HEK293 (cell line): ENCODE measurements at regions not wholly inside any gene's neighbourhood (a gene's known extent, or its start where the extent isn't known, plus 50 kb on each side); places are given as distances from the start of the nearest gene placed in this dataset.

Experiments used
- IKZF3 ChIP-seq: fragments of 450-650 bp; IDR thresholded peaks from 2 replicates; pipeline ENCODE4 v1.5.0; 2018; ENCODE audit warnings: missing biosample characterization, mild to moderate bottlenecking, missing genetic modification characterization, moderate library complexity
- PRDM4 ChIP-seq: fragments of 450-650 bp; formaldehyde crosslinking; IDR thresholded peaks from 2 replicates; pipeline ENCODE4 v1.5.1; 2017; ENCODE audit warnings: missing biosample characterization, missing genetic modification characterization
- REST ChIP-seq: fragments of 450-650 bp; formaldehyde crosslinking; IDR thresholded peaks from 2 replicates; pipeline ENCODE4 v1.5.1; 2016; ENCODE audit warnings: missing biosample characterization, missing genetic modification characterization
- SCRT2 ChIP-seq: fragments of 450-650 bp; formaldehyde crosslinking; IDR thresholded peaks from 2 replicates; pipeline ENCODE4 v1.5.1; 2016; ENCODE audit warnings: missing biosample characterization, missing genetic modification characterization
- SP7 ChIP-seq: fragments of 450-650 bp; formaldehyde crosslinking; IDR thresholded peaks from 2 replicates; pipeline ENCODE4 v1.5.1; 2016; ENCODE audit warnings: missing biosample characterization, missing genetic modification characterization
- TRIM28 ChIP-seq: IDR thresholded peaks from 2 replicates; pipeline ENCODE4 v1.6.1; 2011; ENCODE audit warnings: low read length, control low read depth, borderline replicate concordance
- ZBTB17 ChIP-seq: fragments of 450-650 bp; formaldehyde crosslinking; IDR thresholded peaks from 2 replicates; pipeline ENCODE4 v1.5.1; 2016; ENCODE audit warnings: missing biosample characterization, missing genetic modification characterization
- ZBTB20 ChIP-seq: fragments of 450-650 bp; formaldehyde crosslinking; IDR thresholded peaks from 2 replicates; pipeline ENCODE4 v1.5.1; 2016; ENCODE audit warnings: missing biosample characterization, missing genetic modification characterization
- ZFP69B ChIP-seq: fragments of 450-650 bp; formaldehyde crosslinking; IDR thresholded peaks from 2 replicates; pipeline ENCODE4 v1.5.1; 2016; ENCODE audit warnings: missing biosample characterization, missing genetic modification characterization
- ZIC2 ChIP-seq: fragments of 450-650 bp; formaldehyde crosslinking; IDR thresholded peaks from 2 replicates; pipeline ENCODE4 v1.5.1; 2016; ENCODE audit warnings: missing biosample characterization, missing genetic modification characterization
- ZNF174 ChIP-seq: fragments of 450-650 bp; formaldehyde crosslinking; IDR thresholded peaks from 2 replicates; pipeline ENCODE4 v1.5.0; 2017; ENCODE audit warnings: missing biosample characterization, mild to moderate bottlenecking, missing genetic modification characterization
- ZNF24 ChIP-seq: fragments of 450-650 bp; formaldehyde crosslinking; IDR thresholded peaks from 2 replicates; pipeline ENCODE4 v1.5.1; 2016; ENCODE audit warnings: missing biosample characterization, missing genetic modification characterization
- ZNF26 ChIP-seq: fragments of 450-650 bp; formaldehyde crosslinking; IDR thresholded peaks from 2 replicates; pipeline ENCODE4 v1.5.1; 2016; ENCODE audit warnings: missing biosample characterization, missing genetic modification characterization
- ZNF324 ChIP-seq: fragments of 450-650 bp; formaldehyde crosslinking; IDR thresholded peaks from 2 replicates; pipeline ENCODE4 v1.5.1; 2016; ENCODE audit warnings: missing biosample characterization, missing genetic modification characterization
- ZNF530 ChIP-seq: fragments of 450-650 bp; formaldehyde crosslinking; IDR thresholded peaks from 2 replicates; pipeline ENCODE4 v1.5.1; 2016; ENCODE audit warnings: low read depth, missing biosample characterization, missing genetic modification characterization
- ZNF549 ChIP-seq: fragments of 450-650 bp; IDR thresholded peaks from 2 replicates; pipeline ENCODE4 v1.5.1; 2018; ENCODE audit warnings: missing biosample characterization, missing genetic modification characterization, mild to moderate bottlenecking, inconsistent platforms, moderate library complexity
- ZNF571 ChIP-seq: fragments of 450-650 bp; formaldehyde crosslinking; IDR thresholded peaks from 2 replicates; pipeline ENCODE4 v1.5.0; 2017; ENCODE audit warnings: missing biosample characterization, missing genetic modification characterization
- ZNF596 ChIP-seq: fragments of 450-650 bp; IDR thresholded peaks from 2 replicates; pipeline ENCODE4 v1.5.0; 2018; ENCODE audit warnings: missing biosample characterization, mild to moderate bottlenecking, missing genetic modification characterization, moderate library complexity
- ZNF629 ChIP-seq: fragments of 450-650 bp; formaldehyde crosslinking; IDR thresholded peaks from 2 replicates; pipeline ENCODE4 v1.5.1; 2017; ENCODE audit warnings: missing biosample characterization, missing genetic modification characterization
- ZNF843 ChIP-seq: fragments of 450-650 bp; formaldehyde crosslinking; IDR thresholded peaks from 2 replicates; pipeline ENCODE4 v1.5.1; 2016; ENCODE audit warnings: missing biosample characterization, missing genetic modification characterization
- TF ChIP-seq, protein P1 (sequence below): fragments of 450-650 bp; IDR thresholded peaks from 2 replicates; pipeline ENCODE4 v1.5.1; 2018; ENCODE audit warnings: missing biosample characterization, mild to moderate bottlenecking, missing genetic modification characterization
- TF ChIP-seq, protein P2 (sequence below): fragments of 450-650 bp; formaldehyde crosslinking; IDR thresholded peaks from 2 replicates; pipeline ENCODE4 v1.5.1; 2016; ENCODE audit warnings: missing biosample characterization, missing genetic modification characterization, borderline replicate concordance

- TF ChIP-seq ZNF26 (tag by site-specific recombination): no peak
- no peak for TF ChIP-seq ZNF571
- peak; percentile 78; the same call in 1 of the 2 replicates for TF ChIP-seq TRIM28
- peak; percentile 61 for TF ChIP-seq ZIC2 (tag by site-specific recombination)
- TF ChIP-seq IKZF3: peak; percentile 36; the same call in 1 of the 2 replicates
- peak; percentile 84 for TF ChIP-seq ZNF549 (tag by site-specific recombination)
- TF ChIP-seq SP7 (tag by site-specific recombination): peak; percentile 92
- TF ChIP-seq ZNF24 (tag by site-specific recombination): 0 out of 2 replicates have a peak, but pooled peaks have one; percentile 26
- 0 out of 2 replicates have a peak, but pooled peaks have one; percentile 8 for TF ChIP-seq REST (tag by site-specific recombination)
- TF ChIP-seq, protein P1, sequence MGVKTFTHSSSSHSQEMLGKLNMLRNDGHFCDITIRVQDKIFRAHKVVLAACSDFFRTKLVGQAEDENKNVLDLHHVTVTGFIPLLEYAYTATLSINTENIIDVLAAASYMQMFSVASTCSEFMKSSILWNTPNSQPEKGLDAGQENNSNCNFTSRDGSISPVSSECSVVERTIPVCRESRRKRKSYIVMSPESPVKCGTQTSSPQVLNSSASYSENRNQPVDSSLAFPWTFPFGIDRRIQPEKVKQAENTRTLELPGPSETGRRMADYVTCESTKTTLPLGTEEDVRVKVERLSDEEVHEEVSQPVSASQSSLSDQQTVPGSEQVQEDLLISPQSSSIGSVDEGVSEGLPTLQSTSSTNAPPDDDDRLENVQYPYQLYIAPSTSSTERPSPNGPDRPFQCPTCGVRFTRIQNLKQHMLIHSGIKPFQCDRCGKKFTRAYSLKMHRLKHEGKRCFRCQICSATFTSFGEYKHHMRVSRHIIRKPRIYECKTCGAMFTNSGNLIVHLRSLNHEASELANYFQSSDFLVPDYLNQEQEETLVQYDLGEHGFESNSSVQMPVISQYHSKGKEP: 0 out of 2 replicates have a peak, but pooled peaks have one; percentile 61
- TF ChIP-seq ZNF530 (tag by site-specific recombination): no peak
- TF ChIP-seq, protein P2, sequence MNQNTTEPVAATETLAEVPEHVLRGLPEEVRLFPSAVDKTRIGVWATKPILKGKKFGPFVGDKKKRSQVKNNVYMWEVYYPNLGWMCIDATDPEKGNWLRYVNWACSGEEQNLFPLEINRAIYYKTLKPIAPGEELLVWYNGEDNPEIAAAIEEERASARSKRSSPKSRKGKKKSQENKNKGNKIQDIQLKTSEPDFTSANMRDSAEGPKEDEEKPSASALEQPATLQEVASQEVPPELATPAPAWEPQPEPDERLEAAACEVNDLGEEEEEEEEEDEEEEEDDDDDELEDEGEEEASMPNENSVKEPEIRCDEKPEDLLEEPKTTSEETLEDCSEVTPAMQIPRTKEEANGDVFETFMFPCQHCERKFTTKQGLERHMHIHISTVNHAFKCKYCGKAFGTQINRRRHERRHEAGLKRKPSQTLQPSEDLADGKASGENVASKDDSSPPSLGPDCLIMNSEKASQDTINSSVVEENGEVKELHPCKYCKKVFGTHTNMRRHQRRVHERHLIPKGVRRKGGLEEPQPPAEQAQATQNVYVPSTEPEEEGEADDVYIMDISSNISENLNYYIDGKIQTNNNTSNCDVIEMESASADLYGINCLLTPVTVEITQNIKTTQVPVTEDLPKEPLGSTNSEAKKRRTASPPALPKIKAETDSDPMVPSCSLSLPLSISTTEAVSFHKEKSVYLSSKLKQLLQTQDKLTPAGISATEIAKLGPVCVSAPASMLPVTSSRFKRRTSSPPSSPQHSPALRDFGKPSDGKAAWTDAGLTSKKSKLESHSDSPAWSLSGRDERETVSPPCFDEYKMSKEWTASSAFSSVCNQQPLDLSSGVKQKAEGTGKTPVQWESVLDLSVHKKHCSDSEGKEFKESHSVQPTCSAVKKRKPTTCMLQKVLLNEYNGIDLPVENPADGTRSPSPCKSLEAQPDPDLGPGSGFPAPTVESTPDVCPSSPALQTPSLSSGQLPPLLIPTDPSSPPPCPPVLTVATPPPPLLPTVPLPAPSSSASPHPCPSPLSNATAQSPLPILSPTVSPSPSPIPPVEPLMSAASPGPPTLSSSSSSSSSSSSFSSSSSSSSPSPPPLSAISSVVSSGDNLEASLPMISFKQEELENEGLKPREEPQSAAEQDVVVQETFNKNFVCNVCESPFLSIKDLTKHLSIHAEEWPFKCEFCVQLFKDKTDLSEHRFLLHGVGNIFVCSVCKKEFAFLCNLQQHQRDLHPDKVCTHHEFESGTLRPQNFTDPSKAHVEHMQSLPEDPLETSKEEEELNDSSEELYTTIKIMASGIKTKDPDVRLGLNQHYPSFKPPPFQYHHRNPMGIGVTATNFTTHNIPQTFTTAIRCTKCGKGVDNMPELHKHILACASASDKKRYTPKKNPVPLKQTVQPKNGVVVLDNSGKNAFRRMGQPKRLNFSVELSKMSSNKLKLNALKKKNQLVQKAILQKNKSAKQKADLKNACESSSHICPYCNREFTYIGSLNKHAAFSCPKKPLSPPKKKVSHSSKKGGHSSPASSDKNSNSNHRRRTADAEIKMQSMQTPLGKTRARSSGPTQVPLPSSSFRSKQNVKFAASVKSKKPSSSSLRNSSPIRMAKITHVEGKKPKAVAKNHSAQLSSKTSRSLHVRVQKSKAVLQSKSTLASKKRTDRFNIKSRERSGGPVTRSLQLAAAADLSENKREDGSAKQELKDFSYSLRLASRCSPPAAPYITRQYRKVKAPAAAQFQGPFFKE (tag by site-specific recombination): no peak
- no peak; the same call in 1 of the 2 replicates for TF ChIP-seq PRDM4 (tag by site-specific recombination)
- TF ChIP-seq ZNF324 (tag by site-specific recombination): 0 out of 2 replicates have a peak, but pooled peaks have one; percentile 40
- peak; percentile 97 for TF ChIP-seq ZBTB17 (tag by site-specific recombination)
- TF ChIP-seq ZNF629: peak; percentile 91
- TF ChIP-seq ZNF174 (tag by site-specific recombination): no peak
- TF ChIP-seq ZBTB20: peak; percentile 20; the same call in 1 of the 2 replicates
- TF ChIP-seq ZFP69B (tag by site-specific recombination): peak; percentile 83
- TF ChIP-seq ZNF596 (tag by site-specific recombination): no peak
- TF ChIP-seq SCRT2: peak; percentile 89
- TF ChIP-seq ZNF843 (tag by site-specific recombination): peak; percentile 41; the same call in 1 of the 2 replicates
These were observed 323.9 kb downstream of the TMEM161B start (continued) for GRCh38 chr5:87944553-87945285.
